K562 (cell line): ENCODE measurements at regions not wholly inside any gene's neighbourhood (a gene's known extent, or its start where the extent isn't known, plus 50 kb on each side); places are given as distances from the start of the nearest gene placed in this dataset.

Experiments
- ATAC-seq: fragments of 200-7000 bp; cut with Tn5 transposase; 3 replicates; pipeline ENCODE4 v1.9.1; 2020; ENCODE audit warnings: moderate library complexity
- BruUV-seq: library from RNA; stranded (reverse); fragments of 400-500 nt; replicated peaks from 2 replicates; lab custom pipeline; 2021; lab: Mats Ljungman, UMichigan
- CTCF ChIA-PET: fragments of 300-600 bp; formaldehyde crosslinking; extraction: SDS; loops from one replicate; lab custom pipeline; 2021; ENCODE audit warnings: low intra/inter-chr PET ratio; lab: Yijun Ruan, JAX
- POLR2A ChIA-PET: fragments of 300-600, 350-650 bp; sonication (Branson Sonifier 250); formaldehyde crosslinking; extraction: SDS; loops from one replicate; lab custom pipeline; 2021; ENCODE audit warnings: antibody characterized with exemption, inconsistent platforms; lab: Yijun Ruan, JAX
- DNase-seq, 4 experiments: peaks; one replicate each; pipeline versions ENCODE4 v3.0.0 to v3.0.0-alpha.2; 2011 to 2018; ENCODE audit warnings: low spot score in 3 of 4, mixed read lengths in 3 of 4; ENCODE audit errors: extremely low read depth in 1 of 4
- FAIRE-seq: peaks from 2 replicates; lab custom pipeline; 2011; peaks lifted over from hg19 to GRCh38; lab: Jason Lieb, UNC
- H2AFZ ChIP-seq: 2 replicates; pipeline ENCODE4 v1.6.0; 2011; ENCODE audit warnings: low read depth, low read length, control low read depth, inconsistent platforms
- H3K27ac ChIP-seq: fragments of 200-600 bp; 3 replicates; pipeline ENCODE4 v1.8.0; 2011; ENCODE audit warnings: low read depth, mild to moderate bottlenecking, control low read depth, inconsistent platforms, low read length, moderate library complexity, mixed read lengths; ENCODE audit errors: extremely low read depth
- H3K27me3 ChIP-seq, 2 experiments: fragments of 300-600 bp in 1 of 2; 2 replicates in 1 of 2; 3 replicates in 1 of 2; pipeline versions ENCODE4 v1.6.0 to v1.8.0; 2011; ENCODE audit warnings: inconsistent platforms in 2 of 2, low read length in 2 of 2, mild to moderate bottlenecking in 1 of 2, mixed read lengths in 1 of 2, moderate library complexity in 1 of 2; ENCODE audit not compliant: control insufficient read depth in 2 of 2, insufficient read depth in 2 of 2
- H3K36me3 ChIP-seq: fragments of 300-600 bp; 3 replicates; pipeline ENCODE4 v1.8.0; 2011; ENCODE audit warnings: mild to moderate bottlenecking, low read length, inconsistent platforms; ENCODE audit not compliant: control insufficient read depth, insufficient read depth
- H3K4me1 ChIP-seq, 2 experiments: fragments of 200-600 bp in 1 of 2; replicated peaks in 1 of 2; 2 replicates in 1 of 2; 3 replicates in 1 of 2; pipeline versions ENCODE4 v1.5.1 to v1.8.0; 2011; ENCODE audit warnings: inconsistent platforms in 2 of 2, low read length in 2 of 2, mild to moderate bottlenecking in 1 of 2, mixed read lengths in 1 of 2, moderate library complexity in 1 of 2; ENCODE audit not compliant: control insufficient read depth in 2 of 2, insufficient read depth in 2 of 2
- H3K4me2 ChIP-seq: 2 replicates; pipeline ENCODE4 v1.6.1; 2011; ENCODE audit warnings: low read length, control low read depth, inconsistent platforms, mixed read lengths; ENCODE audit not compliant: insufficient read depth
- H3K4me3 ChIP-seq: fragments of 200-600 bp; sonication (generic), shearing (Covaris generic); 2 replicates; pipeline ENCODE4 v1.5.1; 2016; ENCODE audit warnings: control low read depth, inconsistent platforms
- H3K79me2 ChIP-seq: fragments of 200-600 bp; 3 replicates; pipeline ENCODE4 v1.8.0; 2011; ENCODE audit warnings: low read length, inconsistent platforms; ENCODE audit not compliant: control insufficient read depth, insufficient read depth
- H3K9ac ChIP-seq, 2 experiments: 2 replicates each; pipeline versions ENCODE4 v1.6.0 to v1.6.1; 2011; ENCODE audit warnings: low read depth in 2 of 2, low read length in 2 of 2, control low read depth in 1 of 2, inconsistent platforms in 1 of 2, mild to moderate bottlenecking in 1 of 2, mixed read lengths in 1 of 2; ENCODE audit not compliant: insufficient read depth in 1 of 2
- H3K9me1 ChIP-seq: one replicate; pipeline ENCODE4 v1.6.0; 2011; ENCODE audit warnings: inconsistent platforms, mild to moderate bottlenecking, low read length, moderate library complexity; ENCODE audit not compliant: control insufficient read depth, insufficient read depth
- H3K9me3 ChIP-seq: replicated peaks from 2 replicates; pipeline ENCODE4 v1.5.1; 2011; ENCODE audit warnings: low read depth, low read length, inconsistent platforms; ENCODE audit not compliant: control insufficient read depth, insufficient read depth
- H4K20me1 ChIP-seq: replicated peaks from 2 replicates; pipeline ENCODE4 v1.6.1; 2011; ENCODE audit warnings: low read length, inconsistent platforms, mixed read lengths; ENCODE audit not compliant: control insufficient read depth, insufficient read depth
- BHLHE40 ChIP-seq: IDR thresholded peaks from 2 replicates; pipeline ENCODE4 v1.6.1; 2011; ENCODE audit warnings: low read length, improper control_type of control experiment
- CEBPB ChIP-seq: fragments of 450-650 bp; IDR thresholded peaks from 2 replicates; pipeline ENCODE4 v1.6.1; 2016; ENCODE audit warnings: missing genetic modification characterization, missing compliant biosample characterization
- CEBPG ChIP-seq, 3 experiments: fragments of 200-800 bp in 1 of 3; sonication (Bioruptor generic) in 1 of 3; sonication (generic) in 1 of 3; formaldehyde crosslinking in 1 of 3; IDR thresholded peaks in 2 of 3; conservative IDR thresholded peaks in 1 of 3; 2 replicates each; pipeline versions ENCODE4 v1.6.1 to v1.8.0; 2016 to 2022; ENCODE audit warnings: missing compliant biosample characterization in 2 of 3, missing genetic modification characterization in 2 of 3, mild to moderate bottlenecking in 1 of 3, missing genetic modification reagents in 1 of 3
- CGGBP1 ChIP-seq: fragments of 250-450 bp; sonication (Bioruptor Pico); IDR thresholded peaks from 2 replicates; pipeline ENCODE4 v1.9.0; 2021; ENCODE audit warnings: mild to moderate bottlenecking
- CREB1 ChIP-seq, 2 experiments: sonication (generic) in 1 of 2; formaldehyde crosslinking in 1 of 2; IDR thresholded peaks; 2 replicates each; pipeline versions ENCODE4 v1.6.1 to v1.8.0; 2012 to 2022; ENCODE audit warnings: inconsistent platforms in 1 of 2, mild to moderate bottlenecking in 1 of 2, missing genetic modification reagents in 1 of 2, moderate library complexity in 1 of 2
- ETV1 ChIP-seq: fragments of 450-650 bp; conservative IDR thresholded peaks from 2 replicates; pipeline ENCODE4 v1.6.1; 2016; ENCODE audit warnings: missing genetic modification characterization, control low read depth, low read depth, missing compliant biosample characterization
- FOXA3 ChIP-seq, 2 experiments: fragments of 450-650 bp in 1 of 2; sonication (generic) in 1 of 2; formaldehyde crosslinking; IDR thresholded peaks in 1 of 2; conservative IDR thresholded peaks in 1 of 2; 2 replicates each; pipeline versions ENCODE4 v1.4.0 to v1.8.0; 2020 to 2022; ENCODE audit warnings: mild to moderate bottlenecking in 2 of 2, missing genetic modification reagents in 1 of 2
- LCOR ChIP-seq: sonication (generic); formaldehyde crosslinking; IDR thresholded peaks from 2 replicates; pipeline ENCODE4 v1.8.0; 2022; ENCODE audit warnings: mild to moderate bottlenecking, missing genetic modification reagents
- PHB ChIP-seq: fragments of 250-450 bp; sonication (Bioruptor Pico); IDR thresholded peaks from 2 replicates; pipeline ENCODE4 v1.5.0; 2021
- SMC3 ChIP-seq: conservative IDR thresholded peaks from 2 replicates; pipeline ENCODE4 v1.6.1; 2011; ENCODE audit warnings: low read depth, low read length, improper control_type of control experiment; ENCODE audit not compliant: insufficient read depth
- UBTF ChIP-seq, 2 experiments: IDR thresholded peaks; 2 replicates each; pipeline ENCODE4 v1.6.1; 2012; ENCODE audit warnings: improper control_type of control experiment in 2 of 2, low read depth in 2 of 2, low read length in 2 of 2, borderline replicate concordance in 1 of 2
- USF1 ChIP-seq: sonication (generic); formaldehyde crosslinking; IDR thresholded peaks from 2 replicates; pipeline ENCODE4 v1.9.0; 2022; ENCODE audit warnings: mild to moderate bottlenecking, missing genetic modification reagents
- ZNF12 ChIP-seq: sonication (generic); formaldehyde crosslinking; IDR thresholded peaks from 2 replicates; pipeline ENCODE4 v1.4.0; 2020; ENCODE audit warnings: mild to moderate bottlenecking, missing genetic modification reagents
- ZSCAN29 ChIP-seq: fragments of 450-650 bp; IDR thresholded peaks from 2 replicates; pipeline ENCODE4 v1.6.1; 2017
- WGBS: fragments of 100-300 bp; shearing (Covaris generic); methylation state at CpG from one replicate; pipeline ENCODE4 v1.1.6; 2016; ENCODE audit warnings: low coverage, mixed read lengths; ENCODE audit not compliant: insufficient coverage; ENCODE audit errors: missing lambda C conversion rate; 5-methylcytosine and 5-hydroxymethylcytosine counted together
- in situ Hi-C: fragments of 300-500 bp; cut with MboI; formaldehyde crosslinking; loops from 4 replicates; pipeline ENCODE4 v1.15.0; 2018; ENCODE audit warnings: inconsistent platforms, mixed read lengths
- intact Hi-C: fragments of 100-400 bp; cut with micrococcal nuclease; formaldehyde crosslinking; loops from 2 replicates; pipeline ENCODE4 v1.14.2; 2022

DNA sequence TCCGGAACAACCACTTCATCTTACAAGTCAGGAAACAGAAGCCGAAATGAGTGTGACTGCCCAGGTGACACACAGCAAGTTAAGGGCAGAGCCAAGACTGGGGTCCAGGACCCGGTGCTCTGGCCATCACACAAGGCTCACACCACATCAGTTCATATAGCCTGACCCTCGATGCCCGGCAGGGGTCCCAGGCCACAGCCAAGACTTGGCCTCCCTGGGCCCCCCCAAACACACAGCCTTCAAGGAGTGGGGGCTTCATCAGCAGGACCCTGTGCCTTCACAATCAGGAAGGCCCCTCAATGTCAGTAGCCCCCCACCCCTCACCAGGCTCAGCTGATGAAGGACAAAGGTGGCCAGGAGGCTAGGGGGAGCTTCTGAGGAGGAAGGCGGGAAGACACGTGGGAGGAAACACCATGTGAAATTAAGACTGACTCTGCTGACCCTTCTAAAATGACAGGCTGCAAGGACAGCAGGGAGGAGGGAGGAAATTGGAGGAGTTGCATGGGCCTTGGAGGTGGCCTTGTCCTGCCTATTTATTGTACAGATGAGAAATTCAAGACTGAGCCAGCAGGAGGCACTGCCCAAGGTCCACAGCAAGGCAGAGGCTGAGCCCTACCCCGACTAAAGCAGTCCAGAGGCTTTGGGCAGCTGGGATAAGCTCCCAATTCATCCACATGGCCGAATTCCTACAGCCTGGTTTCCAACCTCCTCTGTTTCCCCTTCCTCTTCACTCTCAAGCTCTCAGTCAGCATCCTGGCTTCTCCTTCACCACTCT is 216.1 kb upstream of the ZMIZ1 start (continued):
- TF ChIP-seq CGGBP1 (no peak), UBTF (IDR thresholded peaks at IDR 0.05; ENCODE audit: borderline replicate concordance in 1 of 2, low read depth in 2 of 2, low read length in 2 of 2) (no peak), ZNF12 (CRISPR knock-in tag) (no peak), ZSCAN29 (no peak), ETV1 (no peak), LCOR (no peak), SMC3 (0 out of 2 replicates have a peak, but pooled peaks have one; percentile 27)
- TF ChIP-seq, all 486 proteins: peak for 5

DNA sequence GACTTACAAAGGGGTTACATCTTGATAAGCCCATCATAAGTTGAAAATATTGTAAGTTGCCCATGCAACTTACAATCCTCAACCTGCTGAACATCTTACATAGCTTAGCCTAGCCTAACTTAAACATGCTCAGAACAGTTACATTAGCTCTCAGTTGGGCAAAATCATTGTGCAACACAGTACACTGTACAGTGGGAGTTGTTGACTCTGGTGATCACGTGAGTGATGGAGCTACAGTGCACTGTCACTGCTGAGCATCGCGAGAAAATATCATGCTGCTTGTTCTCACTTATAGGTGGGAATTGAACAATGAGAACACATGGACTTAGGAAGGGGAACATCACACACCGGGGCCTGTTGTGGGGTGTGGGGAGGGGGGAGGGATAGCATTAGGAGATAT is 214.9 kb upstream of the ZMIZ1 start:
- H2AFZ ChIP-seq, result no peak overlapping the region
- H3K4me2 ChIP-seq, result no peak overlapping the region
- in situ Hi-C loops, result no loop called here
- BruUV-seq, result no TSS peak
- CTCF ChIA-PET, result no interaction called here
- H4K20me1 ChIP-seq, result no peaks in the 10 kb centered on the region; the same call in 1 of the 2 replicates
- no peaks in the 10 kb centered on the region for H3K4me1 ChIP-seq
- no peak overlapping the region for H3K27ac ChIP-seq
- WGBS, result 0% methylated on average over 4 of the region's 4 CpGs
- no peaks in the 10 kb centered on the region for H3K9me3 ChIP-seq
- DNase-seq, result no peak
- H3K4me3 ChIP-seq, result no peak overlapping the region
- H3K36me3 ChIP-seq, result no peaks in the 10 kb centered on the region
- no peak for FAIRE-seq
- POLR2A ChIA-PET, result interaction anchor here (1.1 kb wide), 1 partner anchor 272 kb away, joined by 4 read pairs; no protein-coding TSS in a partner anchor
- intact Hi-C loops, result loop anchor here (10.0 kb wide), 1 partner anchor 341 kb away; no protein-coding TSS in a partner anchor
- H3K79me2 ChIP-seq, result no peaks in the 10 kb centered on the region
- no peaks in the 10 kb centered on the region for H3K9me1 ChIP-seq
- no peak overlapping the region for H3K9ac ChIP-seq
- peak; percentile 30; the same call in 1 of the 3 replicates for ATAC-seq
- H3K27me3 ChIP-seq, result peaks cover 7 to 37% of the 10 kb centered on the region in 2 experiments; a peak in 3 of 5 replicates
- peak; percentile 50; the same call in 1 of the 2 replicates for TF ChIP-seq USF1 (CRISPR knock-in tag)
- no peak for TF ChIP-seq CEBPG (CRISPR knock-in tag; IDR thresholded peaks at IDR 0.05)
- 0 out of 4 replicates have a peak, but pooled peaks of 1 of the 2 experiments have one; percentile 21 for TF ChIP-seq CEBPG (tag; conservative IDR thresholded peaks at IDR 0.05 in 1 of 2, IDR thresholded peaks at IDR 0.05 in 1 of 2)
- TF ChIP-seq BHLHE40, result peak; percentile 45
- TF ChIP-seq PHB (CRISPR knock-in tag), result no peak
- TF ChIP-seq CREB1 (IDR thresholded peaks at IDR 0.05), result no peak
- no peak for TF ChIP-seq CREB1 (CRISPR knock-in tag; IDR thresholded peaks at IDR 0.05)
- peak; percentile 61 for TF ChIP-seq CEBPB (tag)
- 0 out of 4 replicates have a peak, but pooled peaks of 1 of the 2 experiments have one; percentile 15 for TF ChIP-seq FOXA3 (CRISPR knock-in tag; conservative IDR thresholded peaks at IDR 0.05 in 1 of 2, IDR thresholded peaks at IDR 0.05 in 1 of 2)
